ENCODE measurements at regions not wholly inside any gene's neighbourhood (a gene's known extent, or its start where the extent isn't known, plus 50 kb on each side); places are given as distances from the start of the nearest gene placed in this dataset.

DNA sequence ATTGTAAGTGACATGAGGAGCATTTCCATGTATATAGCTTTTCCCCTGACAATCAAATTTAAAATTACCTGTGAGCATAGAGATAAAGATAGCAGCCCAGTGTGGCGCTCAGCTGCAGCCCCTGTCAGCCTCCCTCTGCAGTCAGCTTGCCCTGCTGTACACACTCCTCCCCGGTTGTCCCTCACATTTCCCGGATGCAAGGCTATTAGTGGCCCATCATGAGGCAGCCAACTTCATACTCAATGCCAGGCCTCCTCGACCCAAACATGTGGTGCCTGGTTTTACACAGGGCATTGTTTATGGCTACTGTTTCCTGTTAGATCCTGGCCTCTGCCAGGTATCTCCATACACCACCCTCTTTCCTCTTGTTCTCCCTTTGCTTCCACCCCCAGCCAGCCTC lies 116.1 kb upstream of the SH3BP4 start:
- Histone ChIP-seq H3K36me3 (ENCODE audit: insufficient read depth, low read length) (no peaks in the 10 kb centered on the region), H3K9me3 (ENCODE audit: low read depth, low read length) (no peaks in the 10 kb centered on the region), H3K4me3 (no peak overlapping the region), H3K9ac (ENCODE audit: insufficient read length) (no peak overlapping the region), H3K27ac (no peak overlapping the region)
- TF ChIP-seq EZH2 (IDR thresholded peaks at IDR 0.05) (no peak), FOXP2 (optimal IDR thresholded peaks at IDR 0.05; ENCODE audit: control extremely low read depth, extremely low read length, insufficient read depth) (no peak), POLR2AphosphoS5 (IDR thresholded peaks at IDR 0.05; ENCODE audit: borderline replicate concordance, low read depth, low read length) (no peak)
- no peak for DNase-seq (ENCODE audit: low read depth, low spot score)

DNA sequence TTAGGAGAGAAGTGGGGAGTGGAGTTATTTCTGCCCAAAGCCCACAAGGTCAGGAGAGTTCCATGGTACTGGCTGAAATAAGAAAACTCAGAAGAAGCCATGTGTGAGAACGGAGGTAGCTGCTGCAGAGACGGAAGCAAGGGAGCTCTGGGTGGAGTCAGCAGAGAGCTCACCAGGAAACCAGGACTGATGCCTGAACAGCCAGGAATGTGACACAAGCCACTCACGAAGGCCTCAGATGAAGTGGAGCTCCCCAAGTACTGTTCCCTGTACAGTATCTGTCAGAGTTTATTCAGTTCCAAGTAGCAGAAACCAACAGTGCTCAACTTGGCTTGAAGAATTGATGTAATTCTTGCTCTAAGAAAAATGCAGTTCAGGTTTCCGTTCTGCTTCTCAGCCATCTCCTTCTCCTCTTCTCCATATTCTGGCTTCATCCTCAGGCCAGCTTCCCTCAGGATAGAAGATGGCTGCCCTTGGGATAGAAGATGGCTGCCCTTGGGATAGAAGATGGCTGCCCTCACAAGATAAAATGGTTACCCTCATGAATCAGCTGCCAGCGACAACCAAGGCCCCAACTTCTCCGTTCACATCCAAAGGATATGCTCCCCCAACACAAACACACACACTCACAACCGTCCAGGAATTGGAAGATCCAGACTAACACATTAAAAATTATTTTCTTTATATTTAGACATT lies 117.4 kb upstream of the SH3BP4 start:
- Histone ChIP-seq H3K27ac (no peak overlapping the region), H3K9ac (ENCODE audit: insufficient read length) (no peak overlapping the region), H3K4me3 (no peak overlapping the region), H3K9me3 (ENCODE audit: low read depth, low read length) (no peaks in the 10 kb centered on the region), H3K36me3 (ENCODE audit: insufficient read depth, low read length) (no peaks in the 10 kb centered on the region)
- no peak for DNase-seq (ENCODE audit: low read depth, low spot score)
- TF ChIP-seq FOXP2 (optimal IDR thresholded peaks at IDR 0.05; ENCODE audit: control extremely low read depth, extremely low read length, insufficient read depth) (no peak), POLR2AphosphoS5 (IDR thresholded peaks at IDR 0.05; ENCODE audit: borderline replicate concordance, low read depth, low read length) (no peak), EZH2 (IDR thresholded peaks at IDR 0.05) (no peak)

DNA sequence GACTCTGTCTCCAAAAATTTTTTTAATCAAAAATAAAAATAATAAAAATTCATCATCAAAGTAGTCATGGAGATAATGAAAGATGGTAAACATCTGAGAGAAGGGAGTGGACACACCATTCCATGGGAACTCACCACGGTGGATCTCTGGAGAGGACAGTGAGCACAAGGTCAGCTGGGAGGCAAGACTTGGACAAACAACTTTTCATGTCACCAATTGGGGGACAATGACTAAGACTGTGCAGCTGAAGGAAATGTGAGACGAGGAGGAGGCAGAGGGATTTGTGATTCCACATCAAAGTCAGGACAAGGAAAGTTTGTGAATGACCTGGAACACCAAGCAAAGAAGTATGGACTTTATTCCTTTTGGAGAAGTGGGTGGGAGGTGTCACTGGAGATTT lies 121.0 kb upstream of the SH3BP4 start:
- TF ChIP-seq POLR2AphosphoS5 (IDR thresholded peaks at IDR 0.05; ENCODE audit: borderline replicate concordance, low read depth, low read length) (no peak), EZH2 (IDR thresholded peaks at IDR 0.05) (no peak), FOXP2 (optimal IDR thresholded peaks at IDR 0.05; ENCODE audit: control extremely low read depth, extremely low read length, insufficient read depth) (no peak)
- H3K9ac ChIP-seq (ENCODE audit: insufficient read length), result no peak overlapping the region
- H3K27ac ChIP-seq, result no peak overlapping the region
- no peaks in the 10 kb centered on the region for H3K9me3 ChIP-seq (ENCODE audit: low read depth, low read length)
- DNase-seq (ENCODE audit: low read depth, low spot score), result no peak
- no peak overlapping the region for H3K4me3 ChIP-seq
- no peaks in the 10 kb centered on the region for H3K36me3 ChIP-seq (ENCODE audit: insufficient read depth, low read length)

DNA sequence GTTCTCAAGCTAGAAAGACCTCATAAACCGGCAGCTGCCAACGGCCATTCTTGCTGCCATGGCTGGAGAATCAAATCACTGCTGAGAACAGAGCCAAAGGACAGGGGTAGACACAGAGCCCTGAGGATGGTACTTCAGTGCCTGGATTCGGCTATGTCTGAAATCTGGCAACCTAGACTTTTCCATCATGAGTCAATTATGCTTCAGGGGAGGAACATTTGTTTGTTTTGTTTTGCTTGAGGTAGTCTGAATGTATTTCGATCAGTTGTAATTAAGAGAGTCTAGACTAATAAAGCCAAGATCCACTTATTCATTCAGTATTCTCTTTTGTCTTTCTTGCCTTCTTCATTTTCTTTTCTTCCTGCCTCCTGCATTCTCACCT lies 122.8 kb upstream of the SH3BP4 start:
- H3K27ac ChIP-seq, result no peak overlapping the region
- H3K9ac ChIP-seq (ENCODE audit: insufficient read length), result no peak overlapping the region
- TF ChIP-seq FOXP2 (optimal IDR thresholded peaks at IDR 0.05; ENCODE audit: control extremely low read depth, extremely low read length, insufficient read depth) (no peak), EZH2 (IDR thresholded peaks at IDR 0.05) (no peak), POLR2AphosphoS5 (IDR thresholded peaks at IDR 0.05; ENCODE audit: borderline replicate concordance, low read depth, low read length) (no peak)
- no peak overlapping the region for H3K4me3 ChIP-seq
- H3K36me3 ChIP-seq (ENCODE audit: insufficient read depth, low read length), result no peaks in the 10 kb centered on the region
- no peak for DNase-seq (ENCODE audit: low read depth, low spot score)
- no peaks in the 10 kb centered on the region for H3K9me3 ChIP-seq (ENCODE audit: low read depth, low read length)

DNA sequence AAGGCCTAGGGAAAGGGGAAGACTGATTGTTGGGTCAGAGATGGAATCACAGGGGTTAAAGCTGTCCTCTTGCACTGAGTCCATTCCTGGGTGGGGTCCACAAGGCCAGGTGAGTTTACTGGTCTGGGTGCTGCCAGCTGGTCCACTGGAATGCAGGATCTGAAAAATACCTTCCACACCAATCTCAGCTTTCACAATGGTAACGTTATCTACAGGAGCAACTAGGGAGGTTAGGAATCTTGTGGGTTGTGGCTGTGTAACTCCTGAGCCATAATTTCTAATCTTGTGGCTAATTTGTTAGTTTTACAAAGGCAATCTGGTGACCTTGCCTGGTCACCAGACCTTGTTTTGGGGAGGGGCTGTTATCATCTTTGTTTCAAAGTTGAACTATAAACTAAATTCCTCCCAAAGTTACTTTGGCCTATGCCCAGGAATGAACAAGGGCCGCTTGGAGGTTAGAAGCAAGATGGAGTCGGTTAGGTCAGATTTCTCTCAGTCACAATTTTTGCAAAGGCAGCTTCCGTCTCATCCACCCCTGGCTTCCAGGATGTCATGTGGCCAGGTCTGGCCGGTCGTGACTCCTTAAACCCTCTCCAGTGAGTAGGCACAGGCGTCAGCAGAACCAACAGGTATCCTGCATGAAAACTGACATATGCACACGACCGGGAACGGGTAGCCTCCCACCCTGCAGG lies 123.3 kb upstream of the SH3BP4 start:
- DNase-seq (ENCODE audit: low read depth, low spot score), result no peak
- Histone ChIP-seq H3K9me3 (ENCODE audit: low read depth, low read length) (no peaks in the 10 kb centered on the region), H3K9ac (ENCODE audit: insufficient read length) (no peak overlapping the region), H3K4me3 (no peak overlapping the region), H3K27ac (no peak overlapping the region), H3K36me3 (ENCODE audit: insufficient read depth, low read length) (no peaks in the 10 kb centered on the region)
- TF ChIP-seq POLR2AphosphoS5 (IDR thresholded peaks at IDR 0.05; ENCODE audit: borderline replicate concordance, low read depth, low read length) (no peak), FOXP2 (optimal IDR thresholded peaks at IDR 0.05; ENCODE audit: control extremely low read depth, extremely low read length, insufficient read depth) (no peak), EZH2 (IDR thresholded peaks at IDR 0.05) (no peak)

DNA sequence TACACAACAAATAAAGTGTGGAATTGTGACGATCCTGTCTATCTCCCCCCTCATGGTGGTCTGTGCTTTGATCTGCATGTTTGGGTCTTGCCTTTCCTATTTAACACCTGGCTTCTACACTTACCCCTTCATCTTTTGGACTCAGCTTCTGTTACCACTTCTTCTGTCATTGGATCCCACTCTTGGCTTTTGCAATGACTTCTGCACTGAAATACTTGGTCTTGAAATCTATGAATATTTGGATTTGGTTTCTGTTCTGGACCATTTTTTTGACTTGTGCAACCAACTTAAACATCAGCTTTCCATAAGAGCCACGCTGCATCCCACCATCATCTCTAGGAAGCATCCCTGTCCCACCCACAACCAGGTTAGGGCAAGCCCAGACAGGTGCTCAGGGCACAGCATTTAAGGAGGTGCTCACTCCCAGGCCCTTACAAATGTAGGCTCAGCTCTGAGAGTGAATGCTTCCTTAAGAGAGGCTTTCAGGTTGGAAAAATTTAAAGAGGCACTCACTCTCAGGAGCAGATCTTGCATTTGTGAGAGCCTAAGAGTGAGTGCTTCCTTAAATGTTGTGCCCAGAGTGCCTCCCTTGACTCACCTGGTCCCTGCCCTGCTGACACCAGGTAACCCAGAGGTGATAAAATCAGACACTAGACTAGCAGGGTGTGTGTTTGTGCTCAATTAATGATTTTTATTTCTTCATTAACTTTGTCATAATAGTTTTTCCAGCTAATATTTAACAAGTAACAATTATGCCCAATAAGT lies 124.5 kb upstream of the SH3BP4 start:
- no peak overlapping the region for H3K9ac ChIP-seq (ENCODE audit: insufficient read length)
- no peak overlapping the region for H3K27ac ChIP-seq
- H3K4me3 ChIP-seq, result no peak overlapping the region
- no peak for DNase-seq (ENCODE audit: low read depth, low spot score)
- no peaks in the 10 kb centered on the region for H3K36me3 ChIP-seq (ENCODE audit: insufficient read depth, low read length)
- H3K9me3 ChIP-seq (ENCODE audit: low read depth, low read length), result no peaks in the 10 kb centered on the region
- TF ChIP-seq POLR2AphosphoS5 (IDR thresholded peaks at IDR 0.05; ENCODE audit: borderline replicate concordance, low read depth, low read length), result no peak
- no peak for TF ChIP-seq FOXP2 (optimal IDR thresholded peaks at IDR 0.05; ENCODE audit: control extremely low read depth, extremely low read length, insufficient read depth)
- no peak for TF ChIP-seq EZH2 (IDR thresholded peaks at IDR 0.05)

DNA sequence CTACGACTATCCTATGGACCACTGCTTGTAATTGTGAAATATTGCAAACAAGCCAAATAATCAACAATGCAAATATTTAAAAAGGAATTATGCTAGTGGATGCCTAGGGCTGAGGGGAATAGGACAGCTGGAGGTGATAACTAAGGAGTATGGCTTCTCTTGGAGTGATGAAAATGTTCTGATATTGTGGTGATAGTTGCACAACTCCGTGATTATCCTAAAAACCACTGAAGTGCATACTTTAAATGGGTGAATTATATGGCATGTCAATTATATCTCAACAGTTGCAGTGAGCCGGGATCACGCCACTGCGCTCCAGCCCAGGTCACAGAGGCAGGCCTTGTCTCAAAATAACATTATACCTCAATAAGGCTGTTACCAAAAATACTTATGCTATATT lies 125.1 kb upstream of the SH3BP4 start:
- Histone ChIP-seq H3K27ac (no peak overlapping the region), H3K9ac (ENCODE audit: insufficient read length) (no peak overlapping the region), H3K9me3 (ENCODE audit: low read depth, low read length) (no peaks in the 10 kb centered on the region), H3K4me3 (no peak overlapping the region), H3K36me3 (ENCODE audit: insufficient read depth, low read length) (no peaks in the 10 kb centered on the region)
- TF ChIP-seq FOXP2 (optimal IDR thresholded peaks at IDR 0.05; ENCODE audit: control extremely low read depth, extremely low read length, insufficient read depth) (no peak), EZH2 (IDR thresholded peaks at IDR 0.05) (no peak), POLR2AphosphoS5 (IDR thresholded peaks at IDR 0.05; ENCODE audit: borderline replicate concordance, low read depth, low read length) (no peak)
- no peak for DNase-seq (ENCODE audit: low read depth, low spot score)

DNA sequence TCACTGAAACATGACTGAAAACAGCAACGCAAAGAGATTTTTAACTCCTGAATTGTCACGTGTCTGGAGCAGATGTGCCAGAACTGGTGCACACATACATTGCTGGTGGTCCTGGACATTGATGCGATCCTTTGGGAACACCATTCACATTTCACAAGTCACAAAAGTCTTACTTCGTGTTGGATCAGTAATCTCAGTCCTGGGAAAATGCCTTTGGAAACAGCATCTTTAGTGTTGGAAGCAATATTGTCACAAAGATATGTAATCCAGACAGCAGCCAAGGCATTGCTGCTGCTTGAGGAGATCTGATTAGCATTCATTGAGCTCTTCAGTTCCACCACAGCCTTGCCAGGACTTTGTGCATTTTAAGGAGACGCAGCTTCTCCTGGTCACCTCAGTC lies 126.2 kb upstream of the SH3BP4 start:
- Histone ChIP-seq H3K36me3 (ENCODE audit: insufficient read depth, low read length) (no peaks in the 10 kb centered on the region), H3K9ac (ENCODE audit: insufficient read length) (no peak overlapping the region), H3K4me3 (no peak overlapping the region), H3K9me3 (ENCODE audit: low read depth, low read length) (no peaks in the 10 kb centered on the region), H3K27ac (no peak overlapping the region)
- DNase-seq (ENCODE audit: low read depth, low spot score), result no peak
- TF ChIP-seq POLR2AphosphoS5 (IDR thresholded peaks at IDR 0.05; ENCODE audit: borderline replicate concordance, low read depth, low read length) (no peak), EZH2 (IDR thresholded peaks at IDR 0.05) (no peak), FOXP2 (optimal IDR thresholded peaks at IDR 0.05; ENCODE audit: control extremely low read depth, extremely low read length, insufficient read depth) (no peak)
